Thymus (tissue), 11 donors: ENCODE measurements at regions not wholly inside any gene's neighbourhood (a gene's known extent, or its start where the extent isn't known, plus 50 kb on each side); places are given as distances from the start of the nearest gene placed in this dataset.

Source experiments
- DNase-seq, 9 donors: peaks; one replicate each; pipeline ENCODE4 v3.0.0-alpha.2; 2013; ENCODE audit warnings: low spot score in 9 of 9, low read depth in 6 of 9, missing footprints in 1 of 9
- H3K27ac ChIP-seq, 2 donors: one replicate each; pipeline ENCODE4 v1.5.1; 2013; ENCODE audit warnings: control low read depth in 1 of 2, low read depth in 1 of 2, low read length in 1 of 2, mild to moderate bottlenecking in 1 of 2, moderate library complexity in 1 of 2
- H3K27me3 ChIP-seq, 2 donors: one replicate each; pipeline ENCODE4 v1.5.1; 2013; ENCODE audit warnings: low read length in 1 of 2; ENCODE audit not compliant: control insufficient read depth in 2 of 2, insufficient read depth in 1 of 2
- H3K36me3 ChIP-seq, 2 donors: one replicate each; pipeline ENCODE4 v1.5.1; 2013; ENCODE audit warnings: low read length in 1 of 2, mild to moderate bottlenecking in 1 of 2, moderate library complexity in 1 of 2; ENCODE audit not compliant: control insufficient read depth in 2 of 2, insufficient read depth in 2 of 2
- H3K4me1 ChIP-seq, 2 donors: one replicate each; pipeline ENCODE4 v1.5.1; 2013; ENCODE audit warnings: low read length in 2 of 2; ENCODE audit not compliant: control insufficient read depth in 2 of 2, insufficient read depth in 2 of 2
- H3K4me3 ChIP-seq, 2 donors: one replicate each; pipeline ENCODE4 v1.5.1; 2013; ENCODE audit warnings: low read length in 2 of 2, control low read depth in 1 of 2, mild to moderate bottlenecking in 1 of 2
- H3K9me3 ChIP-seq, 2 donors: one replicate each; pipeline ENCODE4 v1.5.1; 2013; ENCODE audit warnings: low read length in 1 of 2, mild to moderate bottlenecking in 1 of 2; ENCODE audit not compliant: control insufficient read depth in 2 of 2, insufficient read depth in 1 of 2
- WGBS: extraction: QIAGEN DNeasy Blood & Tissue Kit; methylation state at CpG from one replicate; pipeline ENCODE4 v1.1.7; 2013; 5-methylcytosine and 5-hydroxymethylcytosine counted together
- donor health status: healthy.

DNA sequence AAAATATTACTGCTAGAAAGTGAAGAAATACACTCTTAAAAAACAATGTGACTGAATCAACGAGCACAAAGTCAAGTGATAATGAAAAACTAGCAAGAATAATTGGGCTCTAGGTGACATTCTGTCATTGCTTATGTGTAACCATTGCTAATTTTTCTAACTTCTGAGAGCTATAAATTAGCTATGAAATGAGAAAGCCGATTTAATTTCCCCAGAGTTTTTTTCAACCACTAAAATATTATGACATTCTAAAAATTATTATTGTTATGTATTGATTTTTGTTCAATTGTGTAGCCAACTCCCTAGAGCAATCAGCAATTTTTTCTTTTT lies 458.6 kb upstream of the ATXN8OS start:
- no peaks in the 10 kb centered on the region for H3K27me3 ChIP-seq
- peaks cover 0 to 11% of the 10 kb centered on the region in 2 donors for H3K9me3 ChIP-seq
- H3K27ac ChIP-seq = no peak overlapping the region
- H3K4me3 ChIP-seq = no peak overlapping the region
- H3K36me3 ChIP-seq = no peaks in the 10 kb centered on the region
- H3K4me1 ChIP-seq = no peaks in the 10 kb centered on the region
- 95% methylated on average over 2 of the region's 2 CpGs for WGBS
- DNase-seq = no peak

GRCh38 chr13:69648340-69649062 lies 459.1 kb upstream of the ATXN8OS start:
- no peaks in the 10 kb centered on the region for H3K4me1 ChIP-seq
- no peaks in the 10 kb centered on the region for H3K36me3 ChIP-seq
- H3K9me3 ChIP-seq = peaks cover 0 to 13% of the 10 kb centered on the region in 2 donors
- H3K27me3 ChIP-seq = no peaks in the 10 kb centered on the region
- H3K27ac ChIP-seq = no peak overlapping the region
- no peak for DNase-seq
- H3K4me3 ChIP-seq = no peak overlapping the region
- 97% methylated on average over 3 of the region's 3 CpGs for WGBS

DNA sequence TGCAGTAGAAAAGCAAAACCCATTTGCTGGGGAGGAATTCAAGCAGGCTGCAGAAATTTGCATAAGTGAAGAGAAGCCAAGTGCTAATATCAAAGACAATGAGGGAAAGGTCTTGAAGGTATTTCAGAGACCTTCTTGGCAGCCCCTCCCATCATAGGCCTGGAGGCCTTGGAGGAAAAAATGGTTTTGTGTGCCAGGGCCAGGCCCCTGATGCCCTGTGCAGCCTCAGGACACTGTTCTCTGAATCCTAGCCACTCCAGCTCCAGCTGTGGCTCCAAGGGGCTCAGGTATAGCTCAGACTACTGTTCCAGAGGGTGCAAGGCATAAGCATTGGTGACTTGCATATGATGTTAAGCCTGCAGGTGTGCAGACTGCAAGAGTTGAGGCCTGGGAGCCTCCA lies 463.2 kb upstream of the ATXN8OS start:
- Histone ChIP-seq H3K4me1 (no peaks in the 10 kb centered on the region), H3K9me3 (peaks cover 0 to 13% of the 10 kb centered on the region in 2 donors), H3K27ac (no peak overlapping the region), H3K36me3 (no peaks in the 10 kb centered on the region), H3K4me3 (no peak overlapping the region), H3K27me3 (no peaks in the 10 kb centered on the region)
- no peak for DNase-seq

DNA sequence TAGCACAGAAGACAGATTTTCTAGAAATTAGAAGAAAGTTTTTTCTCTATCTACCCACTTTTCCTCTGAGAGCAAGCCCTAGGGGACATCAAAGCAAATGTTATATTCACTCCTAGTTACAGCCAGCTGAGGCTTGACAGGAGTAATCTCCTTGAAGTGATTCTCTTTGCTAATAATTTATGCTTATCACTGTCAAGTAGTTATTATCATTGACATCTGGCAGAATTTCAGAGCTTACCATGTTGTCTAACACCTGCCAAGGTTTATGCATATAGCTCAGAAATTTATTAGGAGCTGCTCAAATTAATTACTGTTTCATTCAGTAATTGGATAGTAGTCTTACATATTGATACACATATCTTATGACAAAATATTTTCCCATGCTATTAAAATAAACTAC lies 465.9 kb upstream of the ATXN8OS start:
- H3K27me3 ChIP-seq = no peaks in the 10 kb centered on the region
- DNase-seq = no peak
- H3K4me3 ChIP-seq = no peak overlapping the region
- H3K27ac ChIP-seq = no peak overlapping the region
- H3K9me3 ChIP-seq = peaks cover 1 to 13% of the 10 kb centered on the region in 2 donors
- no peaks in the 10 kb centered on the region for H3K4me1 ChIP-seq
- no peaks in the 10 kb centered on the region for H3K36me3 ChIP-seq

GRCh38 chr13:69633044-69633443 lies 474.6 kb upstream of the ATXN8OS start:
- no peaks in the 10 kb centered on the region for H3K27me3 ChIP-seq
- H3K9me3 ChIP-seq = no peaks in the 10 kb centered on the region
- 93% methylated on average over 1 of the region's 1 CpG for WGBS
- H3K4me3 ChIP-seq = no peak overlapping the region
- H3K36me3 ChIP-seq = no peaks in the 10 kb centered on the region
- H3K27ac ChIP-seq = no peak overlapping the region
- DNase-seq = no peak
- H3K4me1 ChIP-seq = no peaks in the 10 kb centered on the region

- Histone ChIP-seq H3K9me3 (no peaks in the 10 kb centered on the region), H3K27ac (no peak overlapping the region), H3K27me3 (no peaks in the 10 kb centered on the region), H3K4me3 (no peak overlapping the region), H3K4me1 (no peaks in the 10 kb centered on the region), H3K36me3 (no peaks in the 10 kb centered on the region)
- DNase-seq = no peak
Observed at GRCh38 chr13:69623973-69624372, 483.7 kb upstream of the ATXN8OS start.

DNA sequence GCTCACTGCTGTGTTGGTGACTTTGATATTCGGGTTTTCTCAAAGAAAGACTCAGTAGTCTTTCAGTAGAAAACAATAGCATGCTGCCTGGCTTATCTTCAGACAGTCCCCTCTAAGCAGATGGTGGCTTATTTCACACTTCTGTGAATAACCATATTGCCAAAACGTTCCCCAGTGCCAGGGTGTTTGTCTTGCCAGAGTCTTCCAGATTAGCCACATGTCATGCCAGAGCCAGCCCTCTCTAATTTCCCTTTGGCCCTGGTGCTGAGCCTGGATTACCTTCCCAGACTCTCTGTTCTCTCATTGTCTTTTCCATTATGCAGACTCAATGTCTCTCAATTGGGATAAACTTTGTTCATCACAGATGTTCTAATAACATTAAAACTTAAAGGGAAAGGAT lies 488.0 kb upstream of the ATXN8OS start:
- no peak for DNase-seq
- no peaks in the 10 kb centered on the region for H3K9me3 ChIP-seq
- no peaks in the 10 kb centered on the region for H3K4me1 ChIP-seq
- WGBS = 61% methylated on average over 2 of the region's 2 CpGs
- H3K36me3 ChIP-seq = no peaks in the 10 kb centered on the region
- H3K27ac ChIP-seq = no peak overlapping the region
- no peak overlapping the region for H3K4me3 ChIP-seq
- H3K27me3 ChIP-seq = no peaks in the 10 kb centered on the region

- Histone ChIP-seq H3K9me3 (no peaks in the 10 kb centered on the region), H3K4me1 (no peaks in the 10 kb centered on the region), H3K4me3 (no peak overlapping the region), H3K27me3 (no peaks in the 10 kb centered on the region), H3K27ac (no peak overlapping the region), H3K36me3 (no peaks in the 10 kb centered on the region)
- 96% methylated on average over 1 of the region's 1 CpG for WGBS
- no peak for DNase-seq
Observed at GRCh38 chr13:69618838-69619237, 488.8 kb upstream of the ATXN8OS start.

GRCh38 chr13:69618393-69618792 lies 489.2 kb upstream of the ATXN8OS start:
- no peaks in the 10 kb centered on the region for H3K4me1 ChIP-seq
- no peaks in the 10 kb centered on the region for H3K36me3 ChIP-seq
- no peak overlapping the region for H3K27ac ChIP-seq
- WGBS = 97% methylated on average over 4 of the region's 4 CpGs
- H3K9me3 ChIP-seq = no peaks in the 10 kb centered on the region
- DNase-seq = no peak
- no peak overlapping the region for H3K4me3 ChIP-seq
- no peaks in the 10 kb centered on the region for H3K27me3 ChIP-seq

GRCh38 chr13:69617587-69617986 lies 490.0 kb upstream of the ATXN8OS start:
- WGBS = 95% methylated on average over 2 of the region's 2 CpGs

More at GRCh38 chr13:69617587-69617986, 490.0 kb upstream of the ATXN8OS start:
- Histone ChIP-seq H3K9me3 (no peaks in the 10 kb centered on the region), H3K36me3 (no peaks in the 10 kb centered on the region), H3K4me3 (no peak overlapping the region), H3K27me3 (no peaks in the 10 kb centered on the region), H3K4me1 (no peaks in the 10 kb centered on the region), H3K27ac (no peak overlapping the region)
- no peak for DNase-seq
